ENCODE measurements at regions not wholly inside any gene's neighbourhood (a gene's known extent, or its start where the extent isn't known, plus 50 kb on each side); places are given as distances from the start of the nearest gene placed in this dataset.
"Not testable (repeated sequence)": the region's sequence is repeated elsewhere in the genome, so short reads cannot be mapped to it uniquely, and the experiment has no call there.

DNA sequence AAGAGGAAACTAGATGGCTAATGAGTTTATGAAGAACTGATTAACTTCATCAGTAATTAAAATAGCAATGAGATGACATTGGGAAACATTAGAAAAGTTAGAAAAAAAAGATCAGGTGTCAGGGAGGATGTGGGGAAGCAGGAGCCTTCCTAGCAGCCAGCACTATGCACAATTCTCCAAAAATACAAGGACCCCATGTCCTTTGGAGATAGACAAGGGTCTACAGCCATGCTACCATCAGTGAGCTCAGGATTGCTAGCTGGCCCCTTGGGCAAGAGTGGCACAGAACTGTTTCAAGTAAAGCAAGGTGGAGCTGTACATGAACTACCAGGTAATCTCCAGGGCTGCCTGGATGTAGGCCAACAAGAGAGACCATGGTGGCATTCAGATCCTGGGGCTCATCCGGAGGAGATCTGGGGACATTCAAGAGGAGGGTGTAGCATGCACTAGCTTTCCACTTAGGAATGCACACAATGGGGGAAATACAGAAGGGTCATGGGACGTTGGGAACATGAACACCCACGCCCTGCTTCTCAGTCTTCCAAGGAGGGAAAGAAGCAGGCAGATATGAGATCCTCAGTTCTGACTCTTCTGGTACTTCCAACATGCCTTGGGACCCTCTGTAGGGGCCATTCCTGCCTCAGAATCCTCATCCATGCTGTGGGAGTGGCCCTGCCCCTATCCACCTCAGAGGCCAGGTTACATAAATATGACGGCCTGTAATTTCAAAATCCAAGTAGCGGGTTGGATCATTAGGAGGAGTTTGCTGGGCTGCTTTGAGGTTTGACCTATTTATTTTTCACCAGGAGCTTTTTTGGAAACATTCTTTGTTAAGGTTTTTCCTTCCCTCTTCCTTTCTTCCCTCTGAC lies 82.2 kb upstream of the HABP2 start:
- DNase-seq, result no peak

DNA sequence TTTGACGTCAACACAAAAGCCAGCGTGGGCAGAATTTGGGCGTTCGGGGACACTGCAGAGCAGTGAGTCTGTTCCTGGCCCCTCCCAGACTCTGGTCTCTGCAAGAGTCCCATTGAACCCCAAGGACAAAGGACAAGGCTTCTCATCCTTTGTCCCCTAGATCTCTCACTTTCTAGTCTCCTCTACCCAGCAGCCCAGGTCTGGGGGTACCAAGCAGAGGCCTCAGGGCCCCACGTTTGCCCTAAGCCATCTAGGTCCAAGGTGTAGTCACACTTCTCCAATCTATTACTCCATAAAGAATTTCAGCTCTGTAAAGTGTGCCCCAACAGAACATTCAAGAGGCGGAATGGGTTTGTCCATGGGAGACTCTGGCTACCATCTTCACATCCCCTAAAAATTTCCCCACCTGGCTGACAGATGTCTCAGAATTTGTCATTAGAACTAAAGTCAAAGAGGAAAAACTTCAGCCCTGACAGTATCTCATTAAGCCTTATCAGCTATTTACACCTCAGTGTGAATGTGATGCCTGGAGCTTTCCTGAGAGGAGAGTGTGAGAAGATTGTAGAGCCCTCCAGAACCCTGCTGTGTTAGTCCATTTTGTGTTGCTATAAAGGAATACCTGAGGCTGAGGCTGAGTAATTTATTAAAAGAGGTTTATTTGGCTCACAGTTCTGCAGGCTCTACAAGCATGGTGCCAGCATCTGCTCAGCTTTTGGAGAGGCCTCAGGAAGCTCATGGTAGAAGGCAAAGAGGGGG lies 81.4 kb upstream of the HABP2 start:
- DNase-seq, result no peak

DNA sequence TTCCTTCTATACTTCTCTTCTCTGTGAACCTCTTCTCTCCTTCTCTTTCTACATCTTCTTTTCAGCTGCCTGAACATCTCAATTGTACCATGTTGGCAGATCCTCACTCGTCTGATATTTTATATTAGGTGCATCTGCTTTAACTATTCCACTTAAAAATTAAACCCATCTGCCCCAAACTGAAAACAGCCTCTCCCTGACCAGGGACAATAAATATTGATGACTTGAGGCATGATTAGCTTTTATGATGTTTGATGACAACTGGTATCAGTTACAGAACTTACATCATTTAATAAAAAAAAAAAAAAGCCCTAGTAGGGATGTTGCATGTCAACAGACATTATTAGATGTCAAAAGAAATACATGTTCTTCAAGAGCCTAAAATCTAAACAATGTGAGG lies 79.8 kb upstream of the HABP2 start:
- DNase-seq, result no peak

DNA sequence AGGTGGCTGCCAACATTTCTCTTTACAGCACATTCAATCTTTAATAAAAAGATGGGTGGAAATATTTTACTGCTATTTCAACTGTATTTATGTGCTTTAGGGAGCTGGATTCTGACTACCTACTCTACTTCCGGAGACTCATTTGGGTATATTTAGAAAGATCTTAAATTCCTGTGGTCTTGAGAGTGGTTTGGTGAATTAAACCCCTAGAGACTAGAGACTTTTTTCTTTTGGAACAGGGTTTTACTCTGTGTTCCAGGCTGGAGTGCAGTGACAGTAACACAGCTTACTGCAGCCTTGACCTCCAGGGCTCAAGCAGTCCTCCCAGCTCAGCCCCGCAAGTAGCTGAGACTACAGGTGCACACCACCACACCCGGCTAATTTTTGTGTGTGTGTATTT lies 79.0 kb upstream of the HABP2 start:
- no peak for DNase-seq

DNA sequence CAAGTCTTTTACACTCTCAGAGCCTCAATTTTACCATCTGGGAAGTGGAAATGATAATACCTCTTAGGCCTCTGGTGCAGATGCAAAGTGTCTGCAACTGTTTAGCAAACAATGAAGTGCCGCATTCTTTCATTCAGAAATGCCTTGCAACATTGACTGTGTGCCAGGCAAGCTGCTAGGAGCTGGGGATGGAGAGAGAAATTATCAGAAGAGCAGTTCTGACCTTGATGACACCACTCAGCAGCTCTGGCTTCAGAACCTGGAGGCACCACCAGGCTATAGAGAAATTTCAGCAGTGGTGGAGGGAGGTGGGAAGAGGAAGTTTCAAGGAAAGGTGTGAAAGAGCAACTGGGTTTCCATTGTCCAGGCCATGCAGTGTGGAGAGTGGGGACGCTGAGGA lies 78.1 kb upstream of the HABP2 start:
- DNase-seq, result no peak

DNA sequence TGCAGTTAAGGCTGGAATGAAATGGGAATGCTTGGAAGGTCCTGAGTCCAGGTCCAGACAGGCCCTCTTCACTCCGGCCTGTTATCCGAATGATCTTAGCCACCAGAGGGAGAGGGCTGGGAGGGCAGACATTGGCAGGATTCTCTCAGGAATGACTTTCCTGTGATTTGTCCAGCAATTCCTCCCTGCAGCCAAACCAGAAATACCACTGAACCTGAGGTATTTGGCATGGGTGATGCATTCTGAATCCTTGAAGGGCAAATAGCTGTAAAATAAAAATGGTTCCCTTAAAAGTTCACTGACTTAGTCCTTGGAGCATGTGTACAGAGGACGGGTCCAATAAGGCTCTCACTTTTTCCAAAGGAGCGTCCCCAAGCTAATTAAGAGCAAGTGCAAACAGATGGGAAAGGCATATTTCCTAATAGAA lies 77.5 kb upstream of the HABP2 start:
- peak; percentile 40 for DNase-seq

DNA sequence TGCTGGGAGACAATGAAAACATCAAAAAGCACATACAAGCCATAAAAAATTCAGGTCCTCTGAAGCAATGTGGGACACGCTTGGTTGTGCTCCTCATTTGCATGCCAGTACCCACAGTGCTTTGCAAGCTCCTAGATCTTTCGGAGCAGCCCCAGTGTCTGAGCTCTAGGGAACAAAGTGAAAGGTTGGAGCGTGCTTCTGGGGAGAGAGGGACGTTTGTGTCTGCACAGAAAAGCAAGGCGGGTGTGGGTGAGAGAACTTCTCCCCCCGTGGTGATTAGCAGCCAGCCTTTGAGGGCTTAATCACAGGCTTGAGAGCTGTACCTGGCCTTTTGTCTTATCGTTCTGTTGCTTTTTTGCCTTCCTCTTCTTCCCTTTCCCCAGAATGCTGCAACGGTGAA lies 76.7 kb upstream of the HABP2 start:
- DNase-seq, result no peak

DNA sequence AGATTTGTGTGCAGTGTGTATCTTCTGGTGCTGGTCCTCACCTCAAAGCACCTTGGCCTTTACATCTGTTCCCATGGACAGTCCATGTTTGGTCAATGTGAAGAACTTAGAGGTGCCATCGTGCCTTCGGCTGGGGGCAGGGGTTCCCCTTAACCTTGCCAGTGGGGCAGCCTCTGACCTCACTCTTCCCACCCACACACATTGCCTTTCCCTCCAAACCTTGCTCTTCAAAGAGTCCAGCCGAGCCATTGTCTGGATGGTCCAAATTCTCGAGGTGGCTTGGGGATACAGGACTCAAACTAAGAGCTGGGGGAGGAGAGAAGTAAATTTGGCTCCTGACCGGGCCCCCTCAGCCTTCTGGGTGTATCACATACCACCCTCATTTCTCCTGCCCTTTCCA lies 76.2 kb upstream of the HABP2 start:
- no peak for DNase-seq

DNA sequence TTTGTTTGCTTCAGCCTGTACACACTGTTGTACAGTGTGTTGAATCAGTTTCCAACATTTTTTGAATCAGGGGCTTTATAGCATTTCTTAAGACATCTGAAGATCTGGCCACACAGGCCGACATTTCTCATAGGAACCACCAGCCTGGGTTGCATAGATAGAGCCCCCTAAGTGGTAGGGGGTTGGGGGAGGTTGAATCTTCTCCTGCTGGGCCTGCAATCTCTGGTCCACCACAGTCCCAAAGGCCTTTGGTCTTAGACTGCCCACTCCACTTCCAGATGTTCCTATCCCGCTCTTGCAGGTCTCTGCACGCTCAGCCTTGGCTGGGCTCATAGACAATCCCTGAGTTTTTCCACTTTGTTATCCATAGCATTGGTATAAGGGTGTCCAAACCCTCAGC lies 75.4 kb upstream of the HABP2 start:
- DNase-seq, result no peak

DNA sequence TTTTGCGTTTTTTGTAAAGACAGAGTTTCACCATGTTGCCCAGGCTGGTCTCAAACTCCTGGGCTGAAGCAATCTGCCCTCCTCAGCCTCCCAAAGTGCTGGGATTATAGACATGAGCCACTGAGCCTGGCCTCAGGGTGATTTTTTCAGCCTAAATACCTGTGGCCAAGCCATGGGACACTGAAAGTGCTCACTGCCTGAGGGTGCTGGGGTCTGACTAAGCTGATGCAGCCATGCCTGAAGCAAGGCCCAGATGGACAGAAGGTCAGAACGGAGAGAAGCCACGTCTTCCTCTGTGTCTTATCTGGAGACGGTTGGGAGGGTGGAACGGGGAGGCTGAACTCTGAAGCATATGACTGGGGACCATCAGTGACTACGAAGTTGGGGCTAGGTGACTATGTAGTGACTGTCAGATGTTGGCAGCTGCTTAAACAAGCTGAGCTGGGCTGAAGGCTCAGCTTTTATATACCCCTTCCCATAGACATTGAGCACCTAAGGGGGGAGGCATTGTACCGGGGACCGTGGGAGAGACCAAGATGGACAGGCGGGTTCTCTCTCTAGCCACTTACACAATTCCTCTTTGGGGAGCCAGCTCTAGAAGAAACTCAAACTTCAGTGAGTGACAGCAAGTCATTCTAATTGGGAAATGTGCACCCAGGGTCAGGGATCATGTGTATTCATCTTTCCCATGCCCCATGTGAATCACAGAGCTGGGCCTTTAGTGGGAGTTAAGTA lies 73.3 kb upstream of the HABP2 start:
- no peak for DNase-seq

DNA sequence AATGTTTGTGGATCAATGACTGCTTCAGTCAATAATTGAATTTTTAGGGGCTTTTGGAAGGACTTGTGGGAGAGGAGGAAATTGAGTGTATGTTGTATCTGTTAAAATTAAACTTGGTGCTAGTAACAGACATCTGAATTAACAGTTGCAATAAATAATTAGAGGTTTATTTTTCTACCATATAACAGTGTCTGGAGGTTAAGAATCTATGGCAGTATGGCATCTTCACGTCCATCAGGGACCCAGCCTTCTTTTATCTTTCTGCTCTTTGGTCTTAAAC lies 72.8 kb upstream of the HABP2 start:
- DNase-seq, result no peak

DNA sequence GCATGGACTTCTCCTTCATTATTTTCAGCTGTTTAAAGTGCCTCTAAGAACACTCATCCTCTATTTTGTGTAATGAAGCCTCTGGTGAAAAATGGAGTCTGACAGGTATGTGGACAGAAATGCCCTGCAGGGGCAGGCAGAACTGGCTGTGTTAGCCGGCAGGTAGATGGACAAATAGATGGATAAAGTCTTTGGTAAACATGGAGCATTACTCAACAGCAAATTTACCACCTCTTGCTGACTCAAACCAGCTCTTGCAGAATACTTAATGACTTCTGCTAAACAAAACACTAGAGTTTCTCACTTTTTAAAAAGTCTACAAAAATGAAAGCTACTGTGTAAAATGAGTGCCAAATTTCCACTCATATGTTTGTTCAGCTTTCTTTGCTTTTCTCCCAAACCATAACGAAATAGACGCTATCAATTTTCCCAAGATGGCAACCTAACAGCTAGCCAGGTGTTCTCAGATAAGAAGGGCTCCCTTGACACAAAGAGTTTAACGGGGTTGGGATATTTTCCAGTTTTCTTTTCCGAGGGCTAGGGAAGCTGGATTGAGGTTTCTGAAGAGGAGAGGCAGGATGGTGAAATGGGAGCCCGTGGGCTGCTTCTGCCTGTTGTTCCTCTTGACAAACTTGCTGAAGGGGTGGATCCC lies 71.9 kb upstream of the HABP2 start:
- DNase-seq, result no peak

DNA sequence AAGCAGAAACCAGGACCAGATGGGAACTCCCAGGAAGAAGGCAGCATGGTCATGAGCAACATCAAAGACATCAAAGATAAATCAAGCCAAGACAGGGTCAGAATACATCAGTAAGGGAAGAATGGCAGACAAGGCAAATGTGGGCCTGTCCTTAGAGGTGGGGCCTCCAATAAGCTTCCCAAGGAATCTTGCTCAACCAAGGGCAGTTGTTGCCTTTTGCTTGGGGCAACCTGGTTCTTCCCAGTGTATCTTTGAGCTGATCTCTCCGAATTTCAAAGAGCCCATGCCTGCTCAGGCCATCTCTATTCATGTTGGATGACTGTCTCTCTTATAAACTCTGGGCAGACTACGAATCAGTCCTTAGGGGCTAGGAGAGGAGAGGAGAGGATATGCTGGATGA lies 68.4 kb upstream of the HABP2 start:
- DNase-seq, result no peak

DNA sequence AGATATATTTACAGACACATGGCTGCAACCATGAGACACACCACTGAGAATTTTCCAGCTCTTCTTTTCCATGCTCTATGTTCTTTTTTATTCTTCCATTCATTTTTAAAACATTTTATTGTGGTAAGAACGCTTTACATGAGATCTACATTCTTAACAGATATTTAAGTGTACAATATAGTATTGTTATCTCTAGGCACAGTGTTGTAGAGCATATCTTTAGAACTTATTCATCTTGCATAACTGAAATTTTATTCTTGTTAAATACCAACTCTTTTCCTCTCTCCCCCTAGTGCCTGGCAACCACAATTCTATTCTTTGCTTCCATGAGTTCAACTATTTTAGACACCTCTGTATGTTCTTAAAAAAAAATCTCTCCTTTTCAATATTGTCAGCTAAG lies 67.1 kb upstream of the HABP2 start:
- DNase-seq, result no peak

DNA sequence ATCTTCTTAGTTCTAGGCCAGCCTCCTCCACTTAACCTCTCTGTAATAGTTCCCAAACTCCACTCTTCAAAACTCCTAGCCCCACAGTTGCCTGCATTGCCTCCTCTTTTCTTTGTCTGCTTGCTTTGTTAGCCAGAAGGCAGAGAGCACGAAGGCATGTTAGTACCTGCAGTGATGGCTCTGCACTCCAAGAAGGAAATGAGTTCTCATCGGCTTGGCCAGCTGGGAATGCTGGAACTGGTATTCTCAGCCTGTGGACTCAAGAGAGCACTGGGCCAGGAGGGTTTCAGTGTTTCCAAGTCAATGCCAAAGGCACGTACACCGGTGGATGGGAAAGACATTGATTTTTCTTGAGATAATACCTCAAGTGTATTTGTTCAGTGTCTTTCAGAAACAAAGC lies 66.3 kb upstream of the HABP2 start:
- no peak for DNase-seq

DNA sequence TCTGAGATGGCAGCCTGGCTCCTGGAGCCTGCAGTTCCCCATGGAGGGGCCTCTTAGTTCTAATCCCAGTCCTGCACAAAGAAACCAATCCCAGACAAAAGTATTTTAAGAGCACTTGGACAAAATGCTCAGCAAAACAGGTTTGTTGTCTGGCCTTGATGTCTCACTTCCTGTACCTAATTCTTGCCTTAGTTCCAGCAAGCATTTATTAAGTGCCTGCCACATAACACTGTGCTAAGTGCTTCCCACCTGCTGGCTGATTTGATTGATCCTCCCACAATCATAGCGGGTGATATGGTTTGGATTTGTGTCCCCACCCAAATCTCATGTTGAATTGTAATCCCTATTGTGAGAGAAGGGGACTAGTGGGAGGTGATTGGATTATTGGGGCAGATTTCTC lies 65.7 kb upstream of the HABP2 start:
- DNase-seq, result no peak

DNA sequence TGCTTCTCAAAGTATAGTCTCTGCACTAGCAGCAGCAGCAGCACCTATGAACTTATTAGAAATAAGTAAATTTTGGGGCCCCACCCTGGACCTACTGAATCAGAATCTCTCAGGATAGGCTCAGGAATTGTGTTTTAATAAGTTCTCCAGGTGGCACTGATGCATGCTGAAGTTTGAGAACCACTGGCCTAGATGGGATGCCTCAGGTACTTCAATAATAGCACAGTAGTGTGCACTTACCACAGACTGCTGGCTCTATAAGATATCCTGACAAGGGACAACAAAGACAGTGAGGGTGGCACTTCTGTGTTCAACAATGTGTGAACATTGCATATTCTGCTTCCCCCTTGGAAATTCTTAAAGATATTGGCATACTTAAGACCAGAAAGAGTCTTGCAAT lies 64.7 kb upstream of the HABP2 start:
- no peak for DNase-seq

DNA sequence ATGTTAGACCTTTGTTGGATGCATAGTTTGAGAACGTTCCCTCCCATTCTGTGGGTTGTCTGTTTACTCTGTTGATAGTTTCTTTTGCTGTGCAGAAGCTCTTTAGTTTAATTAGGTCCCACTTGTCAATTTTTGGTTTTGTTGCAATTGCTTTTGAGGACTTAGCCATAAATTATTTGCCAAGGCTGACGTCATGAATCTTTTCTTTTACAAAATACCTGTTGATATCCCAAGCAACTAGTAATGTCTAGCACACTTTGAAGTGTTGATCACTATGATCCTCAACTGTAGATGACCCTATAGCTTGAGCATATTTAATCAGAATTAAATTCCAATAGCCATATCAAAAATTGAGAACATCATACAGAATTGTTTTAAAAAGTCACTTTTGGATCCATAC lies 63.3 kb upstream of the HABP2 start:
- DNase-seq, result not testable (repeated sequence)

DNA sequence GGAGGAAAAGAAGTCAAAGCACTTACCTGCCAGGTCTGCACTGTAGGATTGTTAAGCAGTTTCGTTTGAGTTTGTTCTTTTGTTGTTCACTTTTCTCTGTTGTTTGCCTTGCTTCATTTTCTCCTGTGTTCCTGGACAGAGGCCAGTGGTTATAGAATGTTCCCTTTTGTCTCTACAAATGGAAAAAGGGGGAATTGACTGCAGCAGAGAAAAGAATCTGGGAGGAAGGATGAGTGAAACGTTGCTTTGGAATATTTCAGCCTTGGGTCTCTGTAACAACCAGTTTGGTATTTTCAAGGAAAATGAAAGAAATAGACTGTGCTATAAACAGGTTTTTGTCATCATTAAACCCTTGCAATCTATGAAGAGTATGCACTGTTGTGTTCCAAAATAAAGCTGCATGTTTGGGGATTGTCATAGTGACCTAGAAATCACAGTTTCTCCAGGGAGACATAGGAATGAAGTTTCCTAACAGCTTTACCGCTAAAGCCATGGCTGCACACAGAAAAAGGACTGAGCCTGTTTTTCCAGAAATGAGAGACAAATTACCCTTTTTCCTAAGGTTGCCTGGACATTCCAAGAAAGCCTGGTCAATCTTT lies 60.8 kb upstream of the HABP2 start:
- peak; percentile 76 for DNase-seq

DNA sequence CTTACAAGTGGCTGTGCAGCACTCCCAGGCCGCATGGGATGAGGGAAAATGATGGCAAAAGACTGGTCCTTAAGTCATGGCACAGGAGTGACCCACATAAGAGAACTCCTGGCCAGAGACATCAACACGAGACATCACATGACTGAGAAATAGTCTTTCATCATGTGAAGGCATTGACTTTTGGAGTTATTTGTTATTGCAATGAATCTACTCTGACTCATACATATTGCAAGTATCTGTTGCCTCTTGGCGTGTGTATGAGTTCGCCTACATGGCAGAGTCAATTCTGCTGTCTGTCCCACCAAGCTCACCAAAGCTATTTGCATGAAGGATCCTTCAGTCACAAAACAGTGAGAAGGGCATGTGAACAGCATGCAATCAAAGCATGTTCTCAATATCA lies 59.7 kb upstream of the HABP2 start:
- no peak for DNase-seq

DNA sequence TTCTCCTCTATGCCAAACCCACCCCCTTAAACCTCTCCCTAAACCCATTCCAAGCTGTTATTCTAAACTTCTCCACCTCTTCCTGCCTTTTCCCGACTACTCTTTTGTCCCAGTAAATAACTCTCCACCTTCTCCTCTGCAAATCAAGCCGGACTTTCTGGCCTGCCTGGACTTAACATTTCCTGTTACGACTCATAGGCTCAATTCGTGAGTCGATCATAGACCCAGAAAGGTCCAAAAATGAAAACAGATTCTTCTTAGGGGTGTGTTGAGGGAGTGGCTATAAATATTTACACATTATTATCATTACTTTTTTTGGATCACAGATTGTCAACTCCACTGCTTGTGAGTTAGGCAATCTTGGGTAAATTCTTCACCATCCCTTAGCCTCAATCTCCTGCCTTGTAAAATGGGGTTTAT lies 59.0 kb upstream of the HABP2 start:
- DNase-seq, result peak; percentile 43

DNA sequence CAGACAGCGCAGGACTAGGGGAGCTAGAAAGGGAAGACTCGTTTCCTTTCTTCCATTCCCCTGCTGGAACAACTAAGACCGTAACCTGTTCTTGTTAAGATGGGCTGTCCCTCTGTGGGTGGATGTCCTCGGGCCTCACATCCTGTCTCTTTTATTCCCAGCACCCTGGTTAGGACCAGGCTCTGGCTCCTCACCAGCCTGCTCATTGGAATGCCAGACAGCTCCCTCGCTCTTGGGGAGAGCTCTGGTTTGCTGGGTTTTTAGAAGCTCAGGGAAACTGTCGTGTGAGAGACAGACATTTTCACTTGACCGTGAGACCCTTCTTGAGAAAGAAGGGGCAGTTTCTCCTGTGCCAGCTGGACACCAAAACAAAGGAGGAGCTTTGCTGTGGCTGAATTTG lies 58.1 kb upstream of the HABP2 start:
- DNase-seq, result no peak

DNA sequence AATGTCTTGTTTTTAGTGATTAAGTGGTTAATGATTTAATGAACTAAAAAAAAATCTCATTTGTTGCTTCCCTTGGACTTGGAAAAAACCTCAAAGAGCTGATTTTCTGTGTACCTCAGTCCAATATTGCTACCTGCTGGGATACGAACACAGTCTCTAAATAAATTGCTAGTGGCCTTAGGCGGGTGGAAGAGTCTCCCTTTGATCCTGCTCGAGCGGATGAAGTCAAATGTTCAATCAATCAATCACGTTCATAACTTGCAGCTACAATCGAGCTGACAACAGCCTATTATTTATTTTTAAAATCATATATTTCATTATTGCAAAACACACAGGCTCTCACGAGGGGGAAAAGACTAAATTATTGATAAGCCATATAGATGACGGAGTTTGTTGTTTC lies 57.3 kb upstream of the HABP2 start:
- DNase-seq, result no peak

All from tongue (tissue), 1 donor.